CMK (cell line): ENCODE measurements at regions not wholly inside any gene's neighbourhood (a gene's known extent, or its start where the extent isn't known, plus 50 kb on each side); places are given as distances from the start of the nearest gene placed in this dataset.
"Not testable (repeated sequence)": the region's sequence is repeated elsewhere in the genome, so short reads cannot be mapped to it uniquely, and the experiment has no call there.

Experiments
- DNase-seq: peaks from one replicate; pipeline ENCODE4 v3.0.0-alpha.2; 2010; ENCODE audit warnings: low read depth

- no peak for DNase-seq
Observed at GRCh38 chr1:30088594-30088993, 634.8 kb downstream of the MATN1 start.

GRCh38 chr1:30087465-30087864, 635.9 kb downstream of the MATN1 start:
- no peak for DNase-seq

- DNase-seq, result no peak
Observed at GRCh38 chr1:30085811-30086770, 637.3 kb downstream of the MATN1 start.

- DNase-seq, result no peak
Observed at GRCh38 chr1:30084909-30085571, 638.3 kb downstream of the MATN1 start.

GRCh38 chr1:30083800-30084464, 639.5 kb downstream of the MATN1 start:
- no peak for DNase-seq

GRCh38 chr1:30081379-30082102, 641.8 kb downstream of the MATN1 start:
- DNase-seq, result no peak

GRCh38 chr1:30075916-30076315, 647.5 kb downstream of the MATN1 start:
- not testable (repeated sequence) for DNase-seq

- DNase-seq, result no peak
Observed at GRCh38 chr1:30068787-30069472, 654.5 kb downstream of the MATN1 start.

- DNase-seq, result no peak
Observed at GRCh38 chr1:30064547-30064946, 658.8 kb downstream of the MATN1 start.

- DNase-seq, result no peak
Observed at GRCh38 chr1:30063621-30064280, 659.6 kb downstream of the MATN1 start.

GRCh38 chr1:30061292-30062220, 661.8 kb downstream of the MATN1 start:
- no peak for DNase-seq

- no peak for DNase-seq
Observed at GRCh38 chr1:30060738-30061137, 662.6 kb downstream of the MATN1 start.

GRCh38 chr1:30058970-30059369, 664.4 kb downstream of the MATN1 start:
- no peak for DNase-seq

GRCh38 chr1:30054126-30054525, 669.3 kb downstream of the MATN1 start:
- DNase-seq, result no peak

- no peak for DNase-seq
Observed at GRCh38 chr1:30052178-30052577, 671.2 kb downstream of the MATN1 start.

GRCh38 chr1:30051777-30052176, 671.6 kb downstream of the MATN1 start:
- no peak for DNase-seq

- no peak for DNase-seq
Observed at GRCh38 chr1:30049748-30050296, 673.6 kb downstream of the MATN1 start.

GRCh38 chr1:30048905-30049304, 674.5 kb downstream of the MATN1 start:
- DNase-seq, result no peak

GRCh38 chr1:30047576-30047975, 675.8 kb downstream of the MATN1 start:
- DNase-seq, result no peak
